Tibial artery (tissue), 4 donors: ENCODE measurements at regions not wholly inside any gene's neighbourhood (a gene's known extent, or its start where the extent isn't known, plus 50 kb on each side); places are given as distances from the start of the nearest gene placed in this dataset.
"Not testable (repeated sequence)": the region's sequence is repeated elsewhere in the genome, so short reads cannot be mapped to it uniquely, and the experiment has no call there.

Experiments used
- DNase-seq, 2 donors: peaks; one replicate each; pipeline ENCODE4 v3.0.0-alpha.2; 2019
- H3K27ac ChIP-seq, 2 donors: fragments of 200-600 bp; sonication (generic) in 1 of 2; 1 replicate in 1 of 2; 2 replicates in 1 of 2; pipeline ENCODE4 v1.5.1; 2018 to 2019; ENCODE audit warnings: mild to moderate bottlenecking in 1 of 2
- H3K27me3 ChIP-seq, 2 donors: fragments of 200-600 bp; sonication (generic) in 1 of 2; one replicate each; pipeline versions ENCODE4 v1.5.1 to v1.6.0; 2016 to 2019
- H3K36me3 ChIP-seq, 3 donors: fragments of 200-600 bp; sonication (generic) in 2 of 3; one replicate each; pipeline ENCODE4 v1.5.1; 2016 to 2019; ENCODE audit warnings: mild to moderate bottlenecking in 2 of 3
- H3K4me1 ChIP-seq, 4 donors: fragments of 200-600 bp; sonication (generic) in 2 of 4; 1 replicate in 3 of 4; 2 replicates in 1 of 4; pipeline ENCODE4 v1.5.1; 2016 to 2019
- H3K4me3 ChIP-seq, 2 donors: fragments of 200-600 bp; sonication (generic) in 1 of 2; 1 replicate in 1 of 2; 2 replicates in 1 of 2; pipeline ENCODE4 v1.5.1; 2018 to 2019; ENCODE audit warnings: mild to moderate bottlenecking in 2 of 2
- H3K9me3 ChIP-seq, 3 donors: fragments of 200-600 bp; sonication (generic) in 1 of 3; one replicate each; pipeline ENCODE4 v1.5.1; 2016 to 2019
- CTCF ChIP-seq, 2 experiments: fragments of 200-600 bp in 1 of 2; fragments of 450-650 bp in 1 of 2; IDR thresholded peaks; one replicate each; pipeline ENCODE4 v1.5.1; 2017 to 2019; ENCODE audit warnings: antibody characterized with exemption in 2 of 2, mild to moderate bottlenecking in 1 of 2, moderate library complexity in 1 of 2
- intact Hi-C: fragments of 100-400 bp; cut with DNase I; formaldehyde crosslinking; loops from one replicate; pipeline ENCODE4 v1.15.0; 2023; ENCODE audit warnings: low total_unique reads

DNA sequence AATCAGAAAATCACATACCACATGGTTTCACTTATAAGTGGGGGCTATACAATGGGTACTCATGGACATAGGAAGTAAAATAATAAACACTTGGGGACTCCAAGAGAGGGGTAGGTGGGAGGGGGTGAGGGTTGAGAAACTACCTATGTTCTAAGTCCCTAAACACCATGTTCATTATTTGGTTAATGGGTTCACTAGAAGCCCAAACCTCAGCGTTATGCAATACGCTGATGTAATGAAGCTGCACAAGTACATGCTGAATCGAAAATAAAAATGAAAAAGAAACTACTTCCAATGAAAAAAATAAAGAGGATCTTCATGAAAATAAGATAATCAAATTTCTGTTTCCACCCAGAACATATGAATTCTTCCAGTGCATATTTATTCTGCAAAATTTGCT lies 208.5 kb downstream of the TMEM161B start:
- intact Hi-C loops: no loop called here
- Histone ChIP-seq H3K36me3 (no peaks in the 10 kb centered on the region), H3K27ac (no peak overlapping the region), H3K9me3 (peaks cover 0 to 10% (median 9%) of the 10 kb centered on the region in 3 donors), H3K4me3 (no peak overlapping the region), H3K27me3 (no peaks in the 10 kb centered on the region), H3K4me1 (no peaks in the 10 kb centered on the region)
- DNase-seq: no peak
- TF ChIP-seq CTCF (IDR thresholded peaks at IDR 0.05): no peak

GRCh38 chr5:88058625-88059024 lies 210.0 kb downstream of the TMEM161B start:
- Histone ChIP-seq H3K27me3 (no peaks in the 10 kb centered on the region), H3K36me3 (no peaks in the 10 kb centered on the region), H3K4me3 (no peak overlapping the region), H3K27ac (no peak overlapping the region), H3K9me3 (peaks cover 0 to 10% (median 9%) of the 10 kb centered on the region in 3 donors), H3K4me1 (no peaks in the 10 kb centered on the region)
- TF ChIP-seq CTCF (IDR thresholded peaks at IDR 0.05): no peak
- intact Hi-C loops: no loop called here
- DNase-seq: no peak

- H3K4me3 ChIP-seq, H3K27ac ChIP-seq, H3K4me1 ChIP-seq, H3K27me3 ChIP-seq, DNase-seq, intact Hi-C loops, H3K9me3 ChIP-seq, H3K36me3 ChIP-seq: not testable (repeated sequence)
Measured at GRCh38 chr5:88052468-88052867, 216.2 kb downstream of the TMEM161B start.

- Histone ChIP-seq H3K27ac (no peak overlapping the region), H3K27me3 (no peaks in the 10 kb centered on the region), H3K4me3 (no peak overlapping the region), H3K4me1 (no peaks in the 10 kb centered on the region), H3K36me3 (no peaks in the 10 kb centered on the region), H3K9me3 (no peaks in the 10 kb centered on the region)
- intact Hi-C loops: no loop called here
- no peak for TF ChIP-seq CTCF (IDR thresholded peaks at IDR 0.05)
- DNase-seq: no peak
Measured at GRCh38 chr5:88051148-88051547, 217.5 kb downstream of the TMEM161B start.

DNA sequence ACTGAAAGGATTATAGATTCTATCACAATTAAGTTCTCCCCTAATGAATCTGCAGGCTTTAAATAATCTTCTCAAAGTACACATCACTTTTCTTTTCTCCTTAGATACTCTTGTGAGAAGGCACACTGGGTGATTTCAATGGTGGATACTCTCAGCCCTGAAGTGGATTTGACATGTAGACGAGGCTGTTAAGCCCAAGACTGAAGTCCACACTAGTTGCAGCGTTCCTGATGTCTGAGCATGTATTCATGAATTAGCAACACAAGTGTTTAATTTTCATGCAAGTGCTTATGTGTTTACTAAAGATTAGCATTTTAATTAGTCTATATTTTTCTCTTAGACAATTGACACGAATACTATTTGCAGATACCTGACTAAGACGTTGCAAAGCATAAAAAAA lies 218.9 kb downstream of the TMEM161B start:
- no peaks in the 10 kb centered on the region for H3K27me3 ChIP-seq
- H3K4me1 ChIP-seq: no peaks in the 10 kb centered on the region
- intact Hi-C loops: no loop called here
- no peak for TF ChIP-seq CTCF (IDR thresholded peaks at IDR 0.05)
- no peaks in the 10 kb centered on the region for H3K9me3 ChIP-seq
- H3K36me3 ChIP-seq: no peaks in the 10 kb centered on the region
- H3K4me3 ChIP-seq: no peak overlapping the region
- DNase-seq: no peak
- no peak overlapping the region for H3K27ac ChIP-seq

DNA sequence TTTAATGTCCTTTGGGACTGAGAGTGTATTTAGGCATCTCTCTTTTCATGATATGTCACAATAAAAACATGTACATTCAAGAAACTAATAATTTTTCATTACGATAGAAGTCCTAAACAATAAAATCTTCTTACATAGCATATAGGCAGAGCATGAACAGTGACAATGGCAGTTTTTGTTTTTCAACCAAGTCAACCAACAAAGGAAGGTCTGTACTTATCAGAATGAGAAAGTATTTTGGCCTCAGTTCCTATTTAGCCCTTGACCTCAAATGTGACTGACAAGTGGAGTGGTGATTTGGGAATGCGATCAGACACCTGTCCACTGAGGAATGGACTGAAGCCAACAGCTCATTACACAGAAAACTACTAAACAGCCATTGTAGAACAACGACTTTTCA lies 219.5 kb downstream of the TMEM161B start:
- intact Hi-C loops: no loop called here
- Histone ChIP-seq H3K4me3 (no peak overlapping the region), H3K36me3 (no peaks in the 10 kb centered on the region), H3K27me3 (no peaks in the 10 kb centered on the region), H3K4me1 (no peaks in the 10 kb centered on the region), H3K27ac (no peak overlapping the region), H3K9me3 (no peaks in the 10 kb centered on the region)
- DNase-seq: no peak
- TF ChIP-seq CTCF (IDR thresholded peaks at IDR 0.05): no peak
